Spleen (tissue), 7 donors: ENCODE measurements at regions not wholly inside any gene's neighbourhood (a gene's known extent, or its start where the extent isn't known, plus 50 kb on each side); places are given as distances from the start of the nearest gene placed in this dataset.

Source experiments
- CTCF ChIP-seq, 11 experiments: fragments of 200-600 bp in 7 of 11; fragments of 450-650 bp in 4 of 11; sonication (generic) in 4 of 11; IDR thresholded peaks in 8 of 11; conservative IDR thresholded peaks in 3 of 11; 1 replicate in 7 of 11; 2 replicates in 4 of 11; pipeline versions ENCODE4 v1.4.0 to v1.8.0; 2016 to 2021; ENCODE audit warnings: antibody characterized with exemption in 11 of 11, inconsistent platforms in 4 of 11, mild to moderate bottlenecking in 1 of 11
- POLR2A ChIP-seq, 3 donors: fragments of 450-650 bp; IDR thresholded peaks; one replicate each; pipeline ENCODE4 v1.5.1; 2017; ENCODE audit warnings: antibody characterized with exemption in 3 of 3, mild to moderate bottlenecking in 1 of 3
- POLR2AphosphoS5 ChIP-seq, 3 donors: sonication (generic); formaldehyde crosslinking; IDR thresholded peaks; one replicate each; pipeline ENCODE4 v1.5.1; 2017; ENCODE audit warnings: antibody characterized with exemption in 3 of 3
- donor health status: DM: no; HTN: no; CAD: no; lungs with moderate emphysema.
- donor health status: DM: no; HTN: no; CAD: no.
- donor health status: DM: no; HTN: no; CAD: no.

- TF ChIP-seq POLR2A (IDR thresholded peaks at IDR 0.05) (no peak), CTCF (IDR thresholded peaks at IDR 0.05 in 8 of 11, conservative IDR thresholded peaks at IDR 0.05 in 3 of 11) (no peak), POLR2AphosphoS5 (IDR thresholded peaks at IDR 0.05) (no peak)
Observed at GRCh38 chr4:117284736-117285135, 199.4 kb upstream of the TRAM1L1 start.
